ENCODE measurements at regions not wholly inside any gene's neighbourhood (a gene's known extent, or its start where the extent isn't known, plus 50 kb on each side); places are given as distances from the start of the nearest gene placed in this dataset.

DNA sequence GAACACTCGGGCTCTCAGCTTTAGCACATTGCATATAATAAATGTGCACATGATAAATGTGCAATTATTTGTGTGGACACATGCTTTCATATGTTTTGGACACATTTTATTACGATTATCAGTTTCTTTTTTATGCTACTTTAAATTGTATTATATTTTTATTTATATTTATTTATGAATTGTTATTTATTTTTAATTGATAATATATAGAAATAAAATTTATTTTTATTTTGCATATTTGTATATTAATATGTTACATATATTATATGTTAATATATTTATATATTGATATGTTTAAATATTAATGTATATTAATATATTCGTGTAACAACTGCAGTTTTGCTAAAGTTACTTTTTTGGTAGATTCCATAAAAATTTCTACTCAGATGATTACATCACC, 454.8 kb upstream of the CDH10 start:
- H3K4me2 ChIP-seq (ENCODE audit: insufficient read depth in 1 of 2, low read depth in 2 of 2, low read length in 2 of 2): no peak overlapping the region
- no peak overlapping the region for H2BK120ac ChIP-seq (replicated peaks; ENCODE audit: low read depth, low read length)
- H3K14ac ChIP-seq (ENCODE audit: insufficient read length): no peak overlapping the region
- H3K23ac ChIP-seq (ENCODE audit: insufficient read length): no peak overlapping the region
- no peaks in the 10 kb centered on the region for H3K79me1 ChIP-seq (ENCODE audit: low read depth, low read length)
- H2BK12ac ChIP-seq (ENCODE audit: low read depth, low read length): no peak overlapping the region
- H2BK20ac ChIP-seq (ENCODE audit: low read length): no peak overlapping the region
- H3K4ac ChIP-seq (replicated peaks; ENCODE audit: insufficient read length, low read depth, low read length): no peak overlapping the region
- DNase-seq (ENCODE audit: low read depth in 1 of 2, low spot score in 2 of 2): no peak
- H3K23me2 ChIP-seq (ENCODE audit: low read depth, low read length): no peaks in the 10 kb centered on the region; the same call in 1 of the 2 replicates
- H3K9ac ChIP-seq (replicated peaks in 1 of 4; ENCODE audit: extremely low read depth in 1 of 4, low read depth in 3 of 4, low read length in 3 of 4): no peak overlapping the region
- TF ChIP-seq TAF7 (optimal IDR thresholded peaks at IDR 0.05; ENCODE audit: borderline replicate concordance, low read depth, low read length) (no peak), BACH1 (IDR thresholded peaks at IDR 0.05; ENCODE audit: low read length) (no peak), FOSL1 (IDR thresholded peaks at IDR 0.05; ENCODE audit: insufficient read depth, low read depth, low read length) (no peak), BRCA1 (IDR thresholded peaks at IDR 0.05; ENCODE audit: low read depth, low read length) (no peak), GABPA (IDR thresholded peaks at IDR 0.05; ENCODE audit: borderline replicate concordance, insufficient read depth, low read length) (no peak), PHF8 (conservative IDR thresholded peaks at IDR 0.05; ENCODE audit: low read depth, low read length) (no peak), SAP30 (IDR thresholded peaks at IDR 0.05; ENCODE audit: insufficient read depth, insufficient replicate concordance, low read length) (no peak), EGR1 (IDR thresholded peaks at IDR 0.05; ENCODE audit: borderline replicate concordance, low read depth, low read length) (no peak)
- H3K56ac ChIP-seq (replicated peaks; ENCODE audit: insufficient read length, low read depth, low read length): no peak overlapping the region
- no peaks in the 10 kb centered on the region for H4K20me1 ChIP-seq (replicated peaks in 1 of 2; ENCODE audit: control insufficient read depth in 1 of 2, insufficient read depth in 2 of 2, low read length in 2 of 2)
- ChIA-PET CTCF (ENCODE audit: partially characterized antibody) (interaction anchor here (1.0 kb wide), 1 partner anchor 11 kb away, joined by 3 read pairs; no protein-coding TSS in a partner anchor), POLR2A (ENCODE audit: partially characterized antibody) (no interaction called here)
- WGBS, 2 experiments (ENCODE audit: extremely low coverage in 1 of 2, insufficient coverage in 1 of 2, insufficient read length in 1 of 2, insufficient replicate concordance in 2 of 2, low coverage in 1 of 2, low lambda C conversion rate in 2 of 2, missing lambda C conversion rate in 1 of 2): 83% methylated on average over 3 of the region's 3 CpGs; no CpG with 5 or more reads in 1 of the 2 experiments
- H3K27ac ChIP-seq (ENCODE audit: low read depth, low read length): no peak overlapping the region
- H2AK5ac ChIP-seq (ENCODE audit: low read depth, low read length): no peak overlapping the region
- no peaks in the 10 kb centered on the region for H3K9me3 ChIP-seq (ENCODE audit: insufficient read depth in 2 of 2, low read depth in 1 of 2, low read length in 1 of 2)
- H2BK5ac ChIP-seq (ENCODE audit: low read depth, low read length): no peak overlapping the region
- no peak overlapping the region for H3K4me3 ChIP-seq (ENCODE audit: extremely low read depth in 1 of 4, insufficient read depth in 2 of 4, low read depth in 3 of 4, low read length in 4 of 4)
- H2AFZ ChIP-seq (ENCODE audit: low read length): no peak overlapping the region
- no peak overlapping the region for H4K91ac ChIP-seq (replicated peaks; ENCODE audit: insufficient read length, low read length)
- no peak overlapping the region for H4K5ac ChIP-seq (ENCODE audit: insufficient read length, low read depth, low read length)
- H4K8ac ChIP-seq (ENCODE audit: extremely low read depth, insufficient read depth, low read length): no peak overlapping the region
- H3K79me2 ChIP-seq (ENCODE audit: control insufficient read depth in 1 of 2, insufficient read depth in 2 of 2, low read length in 2 of 2): no peaks in the 10 kb centered on the region
- H3K27me3 ChIP-seq (replicated peaks in 1 of 4; ENCODE audit: control insufficient read depth in 3 of 4, extremely low read depth in 1 of 4, insufficient read depth in 3 of 4, low read length in 3 of 4): no peaks in the 10 kb centered on the region
- no peaks in the 10 kb centered on the region for H3K36me3 ChIP-seq (ENCODE audit: control insufficient read depth in 2 of 4, insufficient read depth in 4 of 4, low read length in 3 of 4)
- no peaks in the 10 kb centered on the region for H3K4me1 ChIP-seq (replicated peaks in 1 of 4; ENCODE audit: control insufficient read depth in 3 of 4, insufficient read depth in 4 of 4, low read length in 3 of 4)
- H2BK15ac ChIP-seq (ENCODE audit: low read length): no peak overlapping the region
- H3K18ac ChIP-seq (ENCODE audit: extremely low read depth, low read length): no peak overlapping the region
- FAIRE-seq: no peak

Data from H1 (cell line).